ENCODE measurements at regions not wholly inside any gene's neighbourhood (a gene's known extent, or its start where the extent isn't known, plus 50 kb on each side); places are given as distances from the start of the nearest gene placed in this dataset.
"Not testable (repeated sequence)": the region's sequence is repeated elsewhere in the genome, so short reads cannot be mapped to it uniquely, and the experiment has no call there.

DNA sequence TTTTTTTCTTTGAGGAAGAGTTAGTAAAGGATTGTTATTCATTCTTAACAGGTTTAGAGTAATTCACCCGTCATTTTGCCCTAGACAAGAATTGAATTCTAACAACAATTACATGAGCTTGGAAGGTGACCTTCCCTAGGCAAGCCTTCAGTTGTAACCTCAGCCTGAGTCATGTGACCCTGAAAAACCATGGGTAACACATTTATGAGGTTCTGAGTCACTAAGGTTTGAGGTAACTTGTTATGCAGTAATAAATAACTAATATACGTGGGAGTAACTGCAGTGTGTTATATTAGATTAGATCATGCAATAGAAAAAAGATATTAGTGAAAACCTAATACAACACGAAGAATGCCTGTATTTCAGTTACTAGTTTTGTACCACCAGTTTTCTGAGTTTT is 237.6 kb upstream of the NDN start:
- DNase-seq (ENCODE audit: low read depth, low spot score) = no peak

DNA sequence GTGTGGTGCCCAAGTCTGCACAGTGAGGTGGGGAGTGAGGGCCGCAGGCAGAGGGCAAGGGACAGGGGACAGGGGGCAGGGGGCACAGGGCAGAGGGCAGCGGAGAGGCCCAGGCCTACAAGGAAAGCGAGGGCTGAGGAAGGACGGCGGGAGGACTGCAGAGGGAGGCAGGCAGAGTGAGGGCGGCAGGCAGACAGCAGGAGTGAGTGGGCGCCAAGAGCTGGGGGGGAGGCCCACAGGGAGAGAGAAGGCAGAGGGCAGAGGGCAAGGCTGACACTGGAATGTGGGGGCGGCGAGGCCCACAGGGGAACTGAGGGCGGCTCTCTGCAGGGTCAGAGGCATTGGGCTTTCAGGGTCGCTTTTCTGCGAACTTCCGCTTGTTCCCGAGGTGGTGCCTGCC is 267.8 kb upstream of the NDN start:
- no peak for DNase-seq (ENCODE audit: low read depth, low spot score)

DNA sequence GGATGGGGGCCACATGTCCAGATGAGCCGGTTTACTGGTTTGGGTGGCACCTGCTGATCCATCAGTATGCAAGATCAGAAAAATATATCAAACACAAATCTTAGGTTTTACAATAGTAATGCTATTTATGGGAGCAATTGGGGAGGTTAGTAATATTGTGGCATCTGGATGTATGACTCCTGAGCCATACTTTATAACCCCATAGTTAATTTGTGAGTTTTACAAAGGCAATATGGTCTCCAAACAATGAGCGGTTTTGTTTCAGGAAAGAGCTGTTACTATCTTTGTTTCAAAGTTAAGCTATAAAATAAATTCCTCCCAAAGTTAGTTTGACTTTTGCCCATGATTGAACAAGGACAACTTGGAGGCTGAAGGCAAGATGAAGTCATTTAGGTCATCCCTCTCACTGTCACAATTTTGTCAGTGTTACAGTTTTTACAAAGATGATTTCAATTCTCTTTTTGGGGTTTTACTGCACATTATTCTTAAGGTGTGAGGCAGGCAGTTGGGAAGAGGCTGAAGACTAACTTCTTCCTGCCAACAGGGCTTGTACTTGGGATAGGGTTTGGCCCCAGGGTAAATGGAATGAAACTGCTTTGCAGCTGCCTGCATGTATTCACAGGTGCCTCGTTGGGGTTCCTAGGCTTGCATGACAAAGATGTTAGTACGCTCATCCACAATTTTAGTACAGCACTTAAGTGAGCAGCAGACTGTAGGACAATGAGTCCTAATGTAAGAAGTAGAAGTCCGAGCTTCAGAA is 296.6 kb upstream of the NDN start:
- DNase-seq (ENCODE audit: low read depth, low spot score) = no peak

DNA sequence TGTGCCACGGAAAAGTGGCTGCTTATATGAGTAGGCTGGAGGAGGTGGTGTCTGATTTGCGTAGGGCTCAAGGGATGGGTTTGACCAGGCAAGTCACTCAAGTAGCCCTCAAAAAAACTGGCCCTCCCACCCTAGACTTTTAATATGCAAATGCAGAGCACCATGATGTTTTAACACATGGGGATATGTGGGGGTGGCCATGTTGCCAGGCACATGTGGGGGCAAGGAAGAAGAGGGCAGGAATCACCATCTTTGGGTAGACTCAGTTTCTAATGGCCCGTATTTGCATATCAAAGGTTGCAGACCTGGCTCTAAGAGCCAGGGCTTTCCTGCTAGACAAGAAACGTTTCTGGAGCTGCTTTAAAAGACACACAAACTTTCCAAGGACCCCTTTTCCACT is 307.2 kb upstream of the NDN start:
- DNase-seq (ENCODE audit: low read depth, low spot score) = no peak

DNA sequence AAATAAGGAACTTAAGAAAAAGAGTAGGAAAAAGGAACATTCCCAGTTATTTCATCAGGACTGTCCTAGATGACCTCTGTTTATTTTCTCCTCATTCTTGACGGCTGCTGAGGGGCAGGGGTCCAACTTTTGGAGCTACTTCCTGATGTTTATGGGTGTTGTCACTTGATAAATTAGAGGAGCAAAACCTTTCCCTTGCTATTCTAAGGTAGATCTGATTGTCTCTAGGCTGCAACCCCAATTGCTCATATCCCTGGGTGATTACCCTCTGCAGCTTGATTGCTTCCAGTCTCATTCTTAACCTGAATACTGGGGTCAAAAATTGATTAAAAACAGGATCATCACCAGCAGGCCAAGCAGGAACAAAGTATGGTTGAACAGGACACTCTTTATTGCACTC is 311.0 kb upstream of the NDN start:
- no peak for DNase-seq (ENCODE audit: low read depth, low spot score)

DNA sequence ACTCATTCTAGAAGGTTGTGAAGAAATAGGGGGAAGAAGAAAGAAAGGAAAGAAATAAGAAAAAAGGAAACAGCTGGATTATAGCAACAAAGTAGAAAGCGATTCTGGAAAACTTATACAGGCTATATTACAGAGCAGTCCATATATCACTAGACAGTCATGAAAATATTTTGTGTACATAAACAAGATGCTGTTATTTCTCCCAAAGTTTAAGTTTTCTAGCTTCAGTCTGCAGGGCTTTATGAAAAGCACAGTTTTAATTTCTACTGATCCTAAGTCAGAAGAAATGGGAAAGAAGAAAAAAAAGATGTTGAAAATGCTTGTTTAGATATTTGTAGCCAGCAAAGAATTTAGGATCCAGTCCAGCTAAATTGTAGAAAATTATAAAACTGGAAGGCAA is 321.4 kb upstream of the NDN start:
- DNase-seq (ENCODE audit: low read depth, low spot score) = no peak

DNA sequence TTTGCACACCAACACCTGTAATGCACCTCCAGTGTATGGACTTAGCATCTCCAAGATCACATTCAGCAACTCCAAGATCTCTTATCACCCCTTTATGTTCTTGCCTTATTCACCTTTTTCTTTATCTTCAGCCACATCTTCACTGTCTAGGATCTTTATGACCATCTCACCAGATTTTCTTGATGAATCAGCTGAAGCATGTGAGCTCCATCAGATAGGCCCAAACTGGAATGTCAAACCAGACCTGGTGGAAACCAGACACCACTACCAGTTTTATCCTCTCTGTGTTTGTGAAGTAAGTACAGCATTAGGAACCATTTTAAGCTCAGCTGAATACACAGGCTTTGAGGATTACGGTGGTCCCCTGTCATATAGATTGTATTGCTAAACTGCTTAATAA is 330.4 kb upstream of the NDN start:
- DNase-seq (ENCODE audit: low read depth, low spot score) = no peak

DNA sequence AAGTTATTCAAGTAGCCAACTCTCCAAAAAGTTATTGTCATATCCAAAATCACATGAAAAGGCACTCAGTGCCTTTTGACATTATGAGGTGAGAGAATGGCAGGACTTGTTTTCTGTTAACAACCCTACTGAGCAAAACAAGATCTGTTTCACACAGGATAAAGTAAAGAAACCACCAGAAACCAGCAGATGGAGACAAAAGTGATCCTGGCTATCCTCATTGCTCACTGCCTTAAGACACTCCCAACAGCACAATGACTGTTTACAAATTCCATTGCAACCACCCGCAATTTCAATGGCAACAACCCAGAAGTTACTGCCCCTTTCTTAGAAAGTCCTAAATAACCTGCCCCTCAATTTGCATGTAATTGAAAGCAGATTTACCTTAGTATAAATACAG is 352.6 kb upstream of the NDN start:
- no peak for DNase-seq (ENCODE audit: low read depth, low spot score)

DNA sequence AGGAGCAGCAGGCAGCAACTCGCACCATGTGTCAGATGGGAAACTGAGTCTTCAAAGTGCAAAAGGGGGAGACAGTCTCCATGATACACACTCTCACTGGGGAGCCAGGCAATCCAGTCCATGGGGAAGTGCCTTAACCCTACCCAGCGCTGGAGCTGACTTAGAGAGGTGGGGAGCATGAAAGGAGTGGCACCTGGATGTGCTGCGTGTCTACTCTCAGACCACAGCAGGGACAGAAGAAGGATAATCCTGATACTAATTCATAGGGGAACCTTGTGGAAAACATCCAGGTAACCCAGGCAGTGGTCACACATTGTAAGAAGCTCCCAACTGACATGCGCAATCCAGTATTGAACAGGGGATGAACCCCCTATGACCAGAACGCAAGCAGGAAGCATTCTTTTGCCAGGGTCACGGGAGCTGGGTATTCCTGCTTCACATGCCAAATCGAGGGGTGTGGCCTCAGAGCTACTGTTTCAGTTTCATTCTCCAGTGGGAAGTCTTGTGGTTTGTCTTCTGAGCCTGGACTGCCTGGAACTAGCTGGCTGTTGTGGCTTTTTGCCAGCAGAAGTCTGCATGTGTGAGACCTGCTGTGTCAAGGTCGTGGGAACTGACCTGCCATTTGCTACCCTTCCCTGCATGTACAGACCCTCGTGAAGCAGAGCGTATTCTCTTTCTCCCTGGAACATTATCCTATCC is 367.6 kb upstream of the NDN start:
- DNase-seq (ENCODE audit: low read depth, low spot score) = no peak

DNA sequence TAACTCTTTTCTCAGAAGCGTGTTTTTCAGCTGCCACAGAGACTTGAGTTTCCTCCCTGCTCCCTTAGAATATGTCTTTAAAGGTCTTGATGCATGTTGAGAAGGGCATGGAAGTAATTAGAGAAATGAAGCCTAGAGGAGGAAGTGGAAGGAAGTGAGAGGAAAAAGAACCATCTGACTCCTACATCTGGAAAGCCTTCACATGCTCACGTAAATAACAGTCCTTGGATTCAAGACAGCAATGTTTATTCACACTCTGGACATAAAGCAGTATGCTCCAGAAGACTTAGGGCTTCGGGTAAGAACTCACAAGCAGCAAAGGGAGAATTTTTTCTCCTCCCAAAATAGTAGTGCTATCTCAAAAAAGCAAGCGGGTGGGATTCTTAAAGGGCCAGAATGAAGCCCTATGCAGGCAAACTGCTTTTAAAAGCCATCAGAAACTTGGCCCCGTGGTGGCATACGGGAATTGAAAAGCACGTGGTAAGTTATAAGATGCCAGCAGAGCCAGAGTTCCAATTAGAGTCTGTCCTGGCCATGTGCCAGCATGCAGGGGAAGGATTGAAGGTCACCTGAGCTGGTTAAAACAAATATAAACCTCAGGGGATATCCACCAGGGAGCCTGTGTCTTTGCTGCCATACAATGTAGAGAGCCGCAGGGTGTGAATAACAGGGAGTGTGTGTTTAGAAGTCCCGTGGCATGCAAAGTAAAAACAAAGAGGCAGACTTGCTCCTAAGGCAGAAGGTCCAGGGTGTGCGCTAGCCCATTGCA is 380.8 kb upstream of the NDN start:
- no peak for DNase-seq (ENCODE audit: low read depth, low spot score)

DNA sequence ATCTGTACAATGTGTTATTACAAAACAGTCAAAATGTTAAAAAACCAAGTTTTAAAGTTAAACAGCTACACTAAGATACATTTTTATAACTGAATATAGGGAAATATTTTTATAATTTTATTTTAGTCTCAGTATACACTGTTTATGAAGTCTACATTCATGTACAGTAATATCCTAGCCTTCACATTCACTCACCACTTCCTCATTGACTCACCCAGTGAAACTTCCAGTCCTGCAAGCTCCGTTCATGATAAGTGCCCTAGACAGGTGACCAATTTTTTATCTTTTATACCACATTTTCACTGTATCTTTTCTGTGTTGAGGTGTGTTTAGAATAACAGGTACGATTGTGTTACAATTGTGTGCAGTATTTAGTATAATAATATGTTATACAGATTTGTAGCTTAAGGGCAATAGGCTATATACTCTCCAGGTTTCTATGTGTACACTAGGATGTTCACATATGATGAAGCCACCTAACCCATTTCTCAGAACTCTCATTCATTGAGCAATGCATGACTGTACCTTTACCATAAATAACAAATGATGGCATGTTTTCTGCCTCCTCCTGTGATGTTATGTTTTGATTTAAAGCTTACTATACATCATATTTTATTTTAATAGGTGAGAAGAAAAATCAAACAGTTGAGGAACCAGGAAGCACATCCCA is 388.4 kb upstream of the NDN start:
- DNase-seq (ENCODE audit: low read depth, low spot score) = no peak

DNA sequence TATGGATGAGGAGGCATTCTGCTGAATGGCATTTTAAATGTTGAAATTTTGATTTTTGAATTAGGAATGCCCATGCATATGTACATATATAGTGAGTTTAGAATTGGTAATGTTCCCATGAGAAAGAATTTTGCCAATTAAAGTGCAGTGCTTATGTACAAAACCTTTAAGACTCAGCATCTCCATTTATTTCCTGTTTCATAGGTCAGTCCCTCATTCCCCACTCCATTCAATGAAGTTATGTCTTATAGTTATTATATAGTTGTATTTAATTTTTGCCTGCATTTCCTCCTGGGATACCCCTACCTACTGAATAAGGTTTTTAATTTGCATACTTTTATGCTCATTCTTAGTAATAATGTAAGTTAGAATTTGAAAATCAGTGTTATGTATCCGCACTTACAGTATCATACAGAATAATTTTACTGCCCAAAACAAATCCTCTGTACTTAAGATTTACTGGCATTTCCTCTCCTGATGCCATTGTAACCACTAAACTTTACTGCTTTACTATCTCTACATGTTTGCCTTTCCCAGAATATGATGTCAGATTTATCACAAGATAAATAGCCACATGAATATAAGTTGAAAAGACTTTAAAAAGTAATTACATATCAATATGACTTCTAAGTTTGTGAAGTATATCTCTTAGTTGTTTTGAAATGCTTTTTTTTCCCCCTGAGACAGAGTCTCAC is 389.1 kb upstream of the NDN start:
- DNase-seq (ENCODE audit: low read depth, low spot score) = no peak

DNA sequence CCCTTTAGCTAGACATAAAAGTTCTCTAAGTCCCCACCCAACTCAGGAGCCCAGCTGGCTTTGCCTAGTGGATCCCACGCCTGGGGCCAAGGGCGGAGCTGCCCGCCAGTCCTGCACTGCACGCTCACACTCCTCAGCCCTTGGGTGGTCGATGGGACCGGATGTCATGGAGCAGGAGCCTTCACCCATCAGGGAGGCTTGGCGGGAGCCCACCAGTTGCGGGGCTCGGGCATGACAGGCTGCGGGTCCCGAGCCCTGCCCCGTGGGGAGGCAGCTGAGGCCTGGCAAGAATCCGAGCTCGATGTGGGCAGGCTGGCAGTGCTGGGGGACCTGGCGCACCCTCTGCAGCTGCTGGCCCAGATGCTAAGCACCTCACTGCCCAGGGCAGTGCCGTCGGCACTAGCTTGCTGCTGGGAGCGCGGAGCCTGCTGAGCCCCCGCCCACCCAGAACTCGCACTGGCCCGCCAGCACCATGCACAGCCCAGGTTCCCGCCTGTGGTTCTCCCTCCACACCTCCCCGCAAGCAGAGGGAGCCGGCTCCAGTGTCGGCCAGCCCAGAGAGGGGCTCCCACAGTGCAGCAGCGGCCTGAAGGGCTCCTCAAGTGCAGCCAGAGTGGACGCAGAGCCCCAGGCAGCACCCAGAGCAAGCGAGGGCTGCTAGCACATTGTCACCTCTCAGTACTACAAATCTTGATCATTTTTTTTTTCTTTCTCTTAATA is 391.4 kb upstream of the NDN start:
- no peak for DNase-seq (ENCODE audit: low read depth, low spot score)

DNA sequence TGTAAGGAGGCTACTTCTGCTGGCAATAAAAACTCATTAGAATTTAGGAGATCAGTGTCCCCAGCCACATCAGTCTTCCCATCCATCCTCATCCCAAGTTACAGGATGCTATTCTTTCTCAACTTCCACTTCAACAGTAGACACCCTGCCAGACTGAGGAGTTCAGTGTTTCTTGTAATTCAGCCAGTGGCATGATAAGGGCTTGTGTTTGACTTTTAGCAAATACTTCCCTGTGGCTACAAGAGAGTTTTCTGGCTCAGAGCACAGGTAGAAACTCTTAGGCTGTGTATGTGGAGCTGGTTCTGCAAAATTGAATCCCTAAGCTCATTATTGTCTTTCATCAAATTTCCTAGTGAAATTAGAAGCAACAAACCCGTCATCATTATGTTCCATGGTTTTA is 401.8 kb upstream of the NDN start:
- not testable (repeated sequence) for DNase-seq (ENCODE audit: low read depth, low spot score)

DNA sequence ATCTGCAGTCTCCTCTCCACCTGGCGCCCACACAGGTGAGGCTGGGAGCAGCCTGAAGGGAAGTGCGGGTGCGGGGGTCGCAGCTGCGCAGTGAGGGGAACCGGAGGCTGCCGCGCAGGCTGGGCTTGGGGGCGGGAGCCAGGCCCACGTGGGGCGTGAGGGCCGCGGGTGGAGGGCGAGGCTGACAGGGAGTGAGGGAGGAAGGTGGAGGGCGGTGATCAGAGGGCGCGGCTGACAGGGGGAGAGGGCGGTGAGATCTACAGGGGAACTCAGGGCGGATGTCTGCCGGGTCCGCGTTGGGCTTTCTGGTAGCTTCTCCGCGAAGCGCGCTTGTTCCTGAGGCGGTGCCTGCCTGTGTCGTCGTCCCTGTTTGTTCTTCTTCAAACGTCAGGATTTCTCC is 414.4 kb upstream of the NDN start:
- not testable (repeated sequence) for DNase-seq (ENCODE audit: low read depth, low spot score)

DNA sequence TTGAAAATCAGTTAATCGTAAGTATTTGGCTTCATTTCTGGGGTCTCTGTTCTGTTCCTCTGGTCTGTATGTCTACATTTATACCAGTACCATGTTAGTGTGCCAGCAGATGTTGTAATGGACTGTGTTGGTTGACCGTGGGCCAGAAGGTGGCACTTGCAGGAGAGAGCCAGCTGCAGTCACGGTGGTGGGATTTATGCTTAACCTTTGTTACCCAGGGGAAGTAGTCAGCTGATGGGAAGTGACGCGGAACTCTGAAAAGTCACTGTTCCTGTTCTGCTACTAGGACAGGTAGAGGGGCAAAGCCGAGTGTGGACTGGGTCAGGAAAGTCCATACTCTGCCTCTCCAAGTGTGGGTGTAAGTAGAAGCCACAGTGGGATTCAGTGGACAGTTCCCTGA is 420.4 kb upstream of the NDN start:
- not testable (repeated sequence) for DNase-seq (ENCODE audit: low read depth, low spot score)

DNA sequence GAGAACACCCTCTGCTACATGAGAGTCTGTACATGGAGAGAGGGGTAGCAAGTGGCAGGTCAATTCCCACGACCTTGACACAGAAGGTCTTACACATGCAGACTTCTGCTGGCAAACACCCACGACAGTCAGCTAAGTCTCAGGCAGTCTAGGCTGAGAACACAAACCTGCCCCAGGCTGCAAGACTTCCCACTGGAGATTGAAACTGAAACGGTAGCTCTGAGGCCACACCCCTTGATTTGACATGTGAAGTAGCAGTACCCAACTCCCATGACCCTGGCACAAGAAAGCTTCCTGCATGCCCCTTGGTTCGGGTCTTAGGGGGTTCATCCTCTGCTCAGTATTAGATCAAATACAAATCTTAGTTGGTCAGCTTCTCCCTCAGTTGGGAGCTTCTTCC is 420.8 kb upstream of the NDN start:
- DNase-seq (ENCODE audit: low read depth, low spot score) = not testable (repeated sequence)

DNA sequence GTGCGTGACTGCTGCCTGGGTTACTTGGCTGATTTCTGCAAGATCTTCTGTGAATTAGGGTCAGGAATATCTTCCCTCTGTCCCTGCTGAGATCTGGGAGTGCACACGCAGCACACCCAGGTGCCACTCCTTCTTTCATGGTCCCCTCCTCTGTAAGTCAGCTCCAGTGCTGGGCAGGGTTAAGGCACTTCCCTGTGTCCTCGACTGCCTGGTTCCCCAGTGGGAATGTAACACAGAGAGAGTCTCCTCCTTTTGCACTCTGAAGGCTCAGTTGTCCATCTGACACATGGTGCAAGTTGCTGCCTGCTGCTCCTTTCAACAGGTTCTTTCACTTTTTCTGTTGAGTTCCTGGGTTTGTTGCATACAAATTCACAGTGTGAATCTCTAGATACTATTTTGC is 421.2 kb upstream of the NDN start:
- DNase-seq (ENCODE audit: low read depth, low spot score) = not testable (repeated sequence)

DNA sequence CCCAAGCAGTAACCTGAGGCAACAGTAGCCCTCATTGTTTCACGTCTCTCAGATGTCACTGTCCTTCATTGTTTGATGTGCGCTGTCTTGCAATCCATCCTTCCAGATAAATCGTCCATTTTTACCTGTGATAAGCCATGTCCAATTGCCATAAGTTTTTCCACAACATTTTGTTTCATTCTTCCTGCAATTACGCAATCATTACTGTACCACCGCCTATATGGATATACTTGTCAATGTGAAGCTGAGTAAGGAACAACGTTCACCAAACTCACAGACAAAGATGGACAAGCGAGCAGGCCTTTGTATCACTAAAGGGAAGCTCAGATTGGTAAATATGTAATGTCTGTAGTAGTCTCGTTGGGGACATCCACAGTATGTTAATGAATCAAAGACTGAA is 452.5 kb upstream of the NDN start:
- DNase-seq (ENCODE audit: low read depth, low spot score) = not testable (repeated sequence)

DNA sequence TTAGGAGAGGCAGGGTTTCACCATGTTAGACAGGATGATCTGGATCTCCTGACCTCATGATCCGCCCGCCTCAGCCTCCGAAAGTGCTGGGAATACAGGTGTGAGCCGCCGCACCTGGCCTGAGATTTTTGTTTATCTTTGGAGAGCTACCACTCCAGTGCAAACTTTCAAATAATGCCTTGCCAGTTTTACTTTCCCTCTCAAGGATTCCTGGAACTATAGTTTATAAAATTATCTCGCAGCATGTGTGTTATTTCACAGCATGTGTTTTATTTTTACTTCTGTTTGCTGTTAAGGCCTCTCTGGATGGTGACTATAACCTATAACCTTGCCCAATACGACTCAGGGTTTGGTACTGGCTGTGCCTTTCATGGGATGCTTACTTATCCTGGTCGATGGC is 458.0 kb upstream of the NDN start:
- not testable (repeated sequence) for DNase-seq (ENCODE audit: low read depth, low spot score)

DNA sequence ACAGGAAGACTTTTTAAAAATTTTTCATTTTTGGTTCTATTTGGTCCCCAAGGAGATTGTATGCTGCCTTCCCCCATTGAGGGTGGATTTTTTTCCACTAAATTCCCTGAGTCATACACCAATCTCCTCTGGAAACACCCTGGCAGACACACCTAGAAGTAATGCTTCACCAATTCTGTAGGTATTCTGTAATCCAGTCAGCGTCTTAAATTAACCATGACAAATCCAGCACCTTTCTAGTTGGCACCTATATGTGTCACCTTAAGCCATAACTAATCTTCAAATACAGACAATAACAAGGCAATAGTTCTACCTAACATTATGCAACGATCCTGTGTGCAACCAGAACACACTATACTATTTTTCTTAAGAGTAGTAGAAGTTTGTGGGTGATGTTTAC is 459.1 kb upstream of the NDN start:
- no peak for DNase-seq (ENCODE audit: low read depth, low spot score)

Measured in iPS DF 19.7 (cell line).